K562 (cell line): ENCODE measurements at regions not wholly inside any gene's neighbourhood (a gene's known extent, or its start where the extent isn't known, plus 50 kb on each side); places are given as distances from the start of the nearest gene placed in this dataset.

ENCODE experiments used
- ATAC-seq: fragments of 200-7000 bp; cut with Tn5 transposase; 3 replicates; pipeline ENCODE4 v1.9.1; 2020; ENCODE audit warnings: moderate library complexity
- BruUV-seq: library from RNA; stranded (reverse); fragments of 400-500 nt; replicated peaks from 2 replicates; lab custom pipeline; 2021; lab: Mats Ljungman, UMichigan
- CTCF ChIA-PET: fragments of 300-600 bp; formaldehyde crosslinking; extraction: SDS; loops from one replicate; lab custom pipeline; 2021; ENCODE audit warnings: low intra/inter-chr PET ratio; lab: Yijun Ruan, JAX
- POLR2A ChIA-PET: fragments of 300-600, 350-650 bp; sonication (Branson Sonifier 250); formaldehyde crosslinking; extraction: SDS; loops from one replicate; lab custom pipeline; 2021; ENCODE audit warnings: antibody characterized with exemption, inconsistent platforms; lab: Yijun Ruan, JAX
- DNase-seq, 4 experiments: peaks; one replicate each; pipeline versions ENCODE4 v3.0.0 to v3.0.0-alpha.2; 2011 to 2018; ENCODE audit warnings: low spot score in 3 of 4, mixed read lengths in 3 of 4; ENCODE audit errors: extremely low read depth in 1 of 4
- FAIRE-seq: peaks from 2 replicates; lab custom pipeline; 2011; peaks lifted over from hg19 to GRCh38; lab: Jason Lieb, UNC
- H2AFZ ChIP-seq: 2 replicates; pipeline ENCODE4 v1.6.0; 2011; ENCODE audit warnings: low read depth, low read length, control low read depth, inconsistent platforms
- H3K27ac ChIP-seq: fragments of 200-600 bp; 3 replicates; pipeline ENCODE4 v1.8.0; 2011; ENCODE audit warnings: low read depth, mild to moderate bottlenecking, control low read depth, inconsistent platforms, low read length, moderate library complexity, mixed read lengths; ENCODE audit errors: extremely low read depth
- H3K27me3 ChIP-seq, 2 experiments: fragments of 300-600 bp in 1 of 2; 2 replicates in 1 of 2; 3 replicates in 1 of 2; pipeline versions ENCODE4 v1.6.0 to v1.8.0; 2011; ENCODE audit warnings: inconsistent platforms in 2 of 2, low read length in 2 of 2, mild to moderate bottlenecking in 1 of 2, mixed read lengths in 1 of 2, moderate library complexity in 1 of 2; ENCODE audit not compliant: control insufficient read depth in 2 of 2, insufficient read depth in 2 of 2
- H3K36me3 ChIP-seq: fragments of 300-600 bp; 3 replicates; pipeline ENCODE4 v1.8.0; 2011; ENCODE audit warnings: mild to moderate bottlenecking, low read length, inconsistent platforms; ENCODE audit not compliant: control insufficient read depth, insufficient read depth
- H3K4me1 ChIP-seq, 2 experiments: fragments of 200-600 bp in 1 of 2; replicated peaks in 1 of 2; 2 replicates in 1 of 2; 3 replicates in 1 of 2; pipeline versions ENCODE4 v1.5.1 to v1.8.0; 2011; ENCODE audit warnings: inconsistent platforms in 2 of 2, low read length in 2 of 2, mild to moderate bottlenecking in 1 of 2, mixed read lengths in 1 of 2, moderate library complexity in 1 of 2; ENCODE audit not compliant: control insufficient read depth in 2 of 2, insufficient read depth in 2 of 2
- H3K4me2 ChIP-seq: 2 replicates; pipeline ENCODE4 v1.6.1; 2011; ENCODE audit warnings: low read length, control low read depth, inconsistent platforms, mixed read lengths; ENCODE audit not compliant: insufficient read depth
- H3K4me3 ChIP-seq: fragments of 200-600 bp; sonication (generic), shearing (Covaris generic); 2 replicates; pipeline ENCODE4 v1.5.1; 2016; ENCODE audit warnings: control low read depth, inconsistent platforms
- H3K79me2 ChIP-seq: fragments of 200-600 bp; 3 replicates; pipeline ENCODE4 v1.8.0; 2011; ENCODE audit warnings: low read length, inconsistent platforms; ENCODE audit not compliant: control insufficient read depth, insufficient read depth
- H3K9ac ChIP-seq, 2 experiments: 2 replicates each; pipeline versions ENCODE4 v1.6.0 to v1.6.1; 2011; ENCODE audit warnings: low read depth in 2 of 2, low read length in 2 of 2, control low read depth in 1 of 2, inconsistent platforms in 1 of 2, mild to moderate bottlenecking in 1 of 2, mixed read lengths in 1 of 2; ENCODE audit not compliant: insufficient read depth in 1 of 2
- H3K9me1 ChIP-seq: one replicate; pipeline ENCODE4 v1.6.0; 2011; ENCODE audit warnings: inconsistent platforms, mild to moderate bottlenecking, low read length, moderate library complexity; ENCODE audit not compliant: control insufficient read depth, insufficient read depth
- H3K9me3 ChIP-seq: replicated peaks from 2 replicates; pipeline ENCODE4 v1.5.1; 2011; ENCODE audit warnings: low read depth, low read length, inconsistent platforms; ENCODE audit not compliant: control insufficient read depth, insufficient read depth
- H4K20me1 ChIP-seq: replicated peaks from 2 replicates; pipeline ENCODE4 v1.6.1; 2011; ENCODE audit warnings: low read length, inconsistent platforms, mixed read lengths; ENCODE audit not compliant: control insufficient read depth, insufficient read depth
- CSDE1 ChIP-seq, 2 experiments: fragments of 450-650 bp; IDR thresholded peaks; 2 replicates each; pipeline ENCODE4 v1.6.1; 2016; ENCODE audit warnings: mild to moderate bottlenecking in 1 of 2
- FOXA3 ChIP-seq, 2 experiments: fragments of 450-650 bp in 1 of 2; sonication (generic) in 1 of 2; formaldehyde crosslinking; IDR thresholded peaks in 1 of 2; conservative IDR thresholded peaks in 1 of 2; 2 replicates each; pipeline versions ENCODE4 v1.4.0 to v1.8.0; 2020 to 2022; ENCODE audit warnings: mild to moderate bottlenecking in 2 of 2, missing genetic modification reagents in 1 of 2
- GTF2F1 ChIP-seq: IDR thresholded peaks from 2 replicates; pipeline ENCODE4 v1.6.1; 2011; ENCODE audit warnings: low read depth, low read length, improper control_type of control experiment
- HIVEP1 ChIP-seq: fragments of 250-450 bp; sonication (Bioruptor Pico); IDR thresholded peaks from 2 replicates; pipeline ENCODE4 v1.4.0; 2020; ENCODE audit warnings: mild to moderate bottlenecking
- ID3 ChIP-seq, 2 experiments: fragments of 250-450 bp in 1 of 2; fragments of 450-650 bp in 1 of 2; sonication (Bioruptor Pico) in 1 of 2; IDR thresholded peaks; 2 replicates each; pipeline versions ENCODE4 v1.6.1 to v1.8.0; 2016 to 2021; ENCODE audit warnings: mild to moderate bottlenecking in 2 of 2, moderate library complexity in 2 of 2, missing compliant biosample characterization in 1 of 2, missing genetic modification characterization in 1 of 2
- MAFF ChIP-seq: IDR thresholded peaks from 2 replicates; pipeline ENCODE4 v1.6.1; 2012; ENCODE audit warnings: low read length, improper control_type of control experiment
- SPI1 ChIP-seq: IDR thresholded peaks from 2 replicates; pipeline ENCODE4 v1.6.1; 2011; ENCODE audit warnings: low read depth, low read length, control low read depth, borderline replicate concordance
- TOE1 ChIP-seq, 2 experiments: fragments of 450-650 bp in 1 of 2; sonication (generic) in 1 of 2; formaldehyde crosslinking in 1 of 2; IDR thresholded peaks; 2 replicates each; pipeline versions ENCODE4 v1.7.1 to v1.8.0; 2016 to 2022; ENCODE audit warnings: borderline replicate concordance in 2 of 2, mild to moderate bottlenecking in 2 of 2, antibody characterized with exemption in 1 of 2, inconsistent platforms in 1 of 2, low read depth in 1 of 2, missing genetic modification reagents in 1 of 2, moderate library complexity in 1 of 2
- ZFX ChIP-seq: sonication (generic); formaldehyde crosslinking; IDR thresholded peaks from 2 replicates; pipeline ENCODE4 v1.8.0; 2022; ENCODE audit warnings: mild to moderate bottlenecking, missing genetic modification reagents, moderate library complexity
- ZNF316 ChIP-seq: fragments of 450-650 bp; IDR thresholded peaks from 2 replicates; pipeline ENCODE4 v1.6.1; 2016
- ZNF511 ChIP-seq: sonication (generic); formaldehyde crosslinking; IDR thresholded peaks from 2 replicates; pipeline ENCODE4 v1.8.0; 2022; ENCODE audit warnings: mild to moderate bottlenecking, missing genetic modification reagents
- WGBS: fragments of 100-300 bp; shearing (Covaris generic); methylation state at CpG from one replicate; pipeline ENCODE4 v1.1.6; 2016; ENCODE audit warnings: low coverage, mixed read lengths; ENCODE audit not compliant: insufficient coverage; ENCODE audit errors: missing lambda C conversion rate; 5-methylcytosine and 5-hydroxymethylcytosine counted together
- in situ Hi-C: fragments of 300-500 bp; cut with MboI; formaldehyde crosslinking; loops from 4 replicates; pipeline ENCODE4 v1.15.0; 2018; ENCODE audit warnings: inconsistent platforms, mixed read lengths
- intact Hi-C: fragments of 100-400 bp; cut with micrococcal nuclease; formaldehyde crosslinking; loops from 2 replicates; pipeline ENCODE4 v1.14.2; 2022
- TF ChIP-seq, protein P1 (sequence below), 2 experiments: fragments of 150-350 bp in 1 of 2; IDR thresholded peaks; 2 replicates each; pipeline ENCODE4 v1.6.1; 2012 to 2016; ENCODE audit warnings: low read depth in 2 of 2, low read length in 2 of 2, mild to moderate bottlenecking in 1 of 2, moderate library complexity in 1 of 2

DNA sequence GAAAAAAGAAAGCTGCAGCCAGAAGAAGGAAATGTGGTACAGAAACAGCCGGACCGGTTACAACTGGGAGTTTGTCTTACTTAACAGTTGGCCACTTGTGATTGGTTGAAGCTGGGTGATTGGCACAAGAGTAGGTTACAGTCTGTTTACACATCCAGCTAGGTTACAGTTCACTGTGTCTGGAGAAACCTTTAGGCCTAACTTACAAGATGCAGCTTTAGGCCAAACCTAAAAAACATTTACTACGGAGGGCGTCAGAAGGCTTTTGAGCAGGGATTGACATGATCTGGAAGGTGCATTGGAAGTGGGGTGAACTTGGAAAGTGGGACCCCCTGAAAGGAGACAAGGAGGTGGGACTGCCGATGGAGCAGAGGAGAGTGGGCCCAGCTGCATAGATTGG lies 122.3 kb downstream of the BANF2 start:
- Histone ChIP-seq H3K79me2 (no peaks in the 10 kb centered on the region), H3K4me2 (no peak overlapping the region), H3K9me3 (no peaks in the 10 kb centered on the region), H3K4me1 (no peaks in the 10 kb centered on the region), H4K20me1 (no peaks in the 10 kb centered on the region), H3K9ac (no peak overlapping the region), H3K4me3 (no peak overlapping the region), H3K27ac (no peak overlapping the region), H2AFZ (no peak overlapping the region), H3K27me3 (peaks cover 0 to 9% of the 10 kb centered on the region in 2 experiments; a peak in 2 of 5 replicates), H3K9me1 (no peaks in the 10 kb centered on the region), H3K36me3 (no peaks in the 10 kb centered on the region)
- 21% methylated on average over 5 of the region's 5 CpGs for WGBS
- DNase-seq, result no peak
- CTCF ChIA-PET, result no interaction called here
- no TSS peak for BruUV-seq
- in situ Hi-C loops, result no loop called here
- POLR2A ChIA-PET, result interaction anchor here (0.7 kb wide), 1 partner anchor 144 kb away, joined by 3 read pairs; no protein-coding TSS in a partner anchor
- FAIRE-seq, result no peak
- intact Hi-C loops, result no loop called here
- ATAC-seq, result no peak
- no peak for TF ChIP-seq MAFF
- no peak for TF ChIP-seq ZFX (CRISPR knock-in tag)
- no peak for TF ChIP-seq ZNF511
- TF ChIP-seq, protein P1, sequence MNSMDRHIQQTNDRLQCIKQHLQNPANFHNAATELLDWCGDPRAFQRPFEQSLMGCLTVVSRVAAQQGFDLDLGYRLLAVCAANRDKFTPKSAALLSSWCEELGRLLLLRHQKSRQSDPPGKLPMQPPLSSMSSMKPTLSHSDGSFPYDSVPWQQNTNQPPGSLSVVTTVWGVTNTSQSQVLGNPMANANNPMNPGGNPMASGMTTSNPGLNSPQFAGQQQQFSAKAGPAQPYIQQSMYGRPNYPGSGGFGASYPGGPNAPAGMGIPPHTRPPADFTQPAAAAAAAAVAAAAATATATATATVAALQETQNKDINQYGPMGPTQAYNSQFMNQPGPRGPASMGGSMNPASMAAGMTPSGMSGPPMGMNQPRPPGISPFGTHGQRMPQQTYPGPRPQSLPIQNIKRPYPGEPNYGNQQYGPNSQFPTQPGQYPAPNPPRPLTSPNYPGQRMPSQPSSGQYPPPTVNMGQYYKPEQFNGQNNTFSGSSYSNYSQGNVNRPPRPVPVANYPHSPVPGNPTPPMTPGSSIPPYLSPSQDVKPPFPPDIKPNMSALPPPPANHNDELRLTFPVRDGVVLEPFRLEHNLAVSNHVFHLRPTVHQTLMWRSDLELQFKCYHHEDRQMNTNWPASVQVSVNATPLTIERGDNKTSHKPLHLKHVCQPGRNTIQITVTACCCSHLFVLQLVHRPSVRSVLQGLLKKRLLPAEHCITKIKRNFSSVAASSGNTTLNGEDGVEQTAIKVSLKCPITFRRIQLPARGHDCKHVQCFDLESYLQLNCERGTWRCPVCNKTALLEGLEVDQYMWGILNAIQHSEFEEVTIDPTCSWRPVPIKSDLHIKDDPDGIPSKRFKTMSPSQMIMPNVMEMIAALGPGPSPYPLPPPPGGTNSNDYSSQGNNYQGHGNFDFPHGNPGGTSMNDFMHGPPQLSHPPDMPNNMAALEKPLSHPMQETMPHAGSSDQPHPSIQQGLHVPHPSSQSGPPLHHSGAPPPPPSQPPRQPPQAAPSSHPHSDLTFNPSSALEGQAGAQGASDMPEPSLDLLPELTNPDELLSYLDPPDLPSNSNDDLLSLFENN (IDR thresholded peaks at IDR 0.05; ENCODE audit: low read depth in 2 of 2, low read length in 2 of 2), result no peak
- no peak for TF ChIP-seq ZNF316
- TF ChIP-seq HIVEP1 (CRISPR knock-in tag), result no peak
- TF ChIP-seq TOE1 (IDR thresholded peaks at IDR 0.05; ENCODE audit: borderline replicate concordance), result no peak
- TF ChIP-seq TOE1 (CRISPR knock-in tag; IDR thresholded peaks at IDR 0.05; ENCODE audit: borderline replicate concordance, low read depth), result no peak
- no peak for TF ChIP-seq SPI1
- no peak for TF ChIP-seq GTF2F1
- TF ChIP-seq ID3 (CRISPR knock-in tag; IDR thresholded peaks at IDR 0.05), result no peak
- no peak for TF ChIP-seq ID3 (tag; IDR thresholded peaks at IDR 0.05)
- TF ChIP-seq CSDE1 (IDR thresholded peaks at IDR 0.05), result no peak
- TF ChIP-seq FOXA3 (CRISPR knock-in tag; conservative IDR thresholded peaks at IDR 0.05 in 1 of 2, IDR thresholded peaks at IDR 0.05 in 1 of 2), result no peak
